ENCODE measurements at regions not wholly inside any gene's neighbourhood (a gene's known extent, or its start where the extent isn't known, plus 50 kb on each side); places are given as distances from the start of the nearest gene placed in this dataset.

DNA sequence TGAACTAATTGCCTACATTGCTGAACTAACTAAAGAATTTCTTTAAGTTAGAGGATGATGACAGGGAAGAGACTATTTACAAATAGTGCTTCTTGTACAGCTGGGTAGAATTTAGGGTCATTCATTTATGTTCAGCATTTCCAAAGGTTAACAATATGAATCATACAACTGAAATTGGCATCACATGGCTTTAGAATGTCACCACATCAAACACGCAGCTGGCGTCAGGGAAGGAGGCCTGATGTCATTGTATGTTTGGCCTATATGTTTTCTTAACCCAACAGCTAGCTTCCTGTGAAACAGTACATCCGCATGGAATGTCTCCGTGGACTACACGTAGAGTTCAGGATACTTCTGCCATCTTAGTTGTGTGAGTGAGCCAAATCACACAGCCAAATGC lies 99.0 kb upstream of the TNFSF11 start:
- H3K9ac ChIP-seq (ENCODE audit: low read length) = no peak overlapping the region
- POLR2A ChIA-PET = no interaction called here
- no TSS peak for BruUV-seq (replicated peaks)
- CTCF ChIA-PET = no interaction called here
- ATAC-seq = no peak
- H3K4me1 ChIP-seq (ENCODE audit: control insufficient read depth in 1 of 2, insufficient read depth in 2 of 2, low read length in 2 of 2) = no peaks in the 10 kb centered on the region
- TF ChIP-seq YY1 (IDR thresholded peaks at IDR 0.05; ENCODE audit: extremely low read depth, insufficient replicate concordance, low read depth, low read length) (no peak), SIN3A (IDR thresholded peaks at IDR 0.05; ENCODE audit: low read depth) (no peak), CBX3 (IDR thresholded peaks at IDR 0.05; ENCODE audit: low read depth) (no peak), EGR1 (IDR thresholded peaks at IDR 0.05; ENCODE audit: low read depth) (no peak), JUND (IDR thresholded peaks at IDR 0.05) (no peak), POLR2AphosphoS5 (IDR thresholded peaks at IDR 0.05; ENCODE audit: low read depth, low read length) (no peak), SP1 (IDR thresholded peaks at IDR 0.05; ENCODE audit: low read depth) (no peak)
- TF ChIP-seq, protein P1, sequence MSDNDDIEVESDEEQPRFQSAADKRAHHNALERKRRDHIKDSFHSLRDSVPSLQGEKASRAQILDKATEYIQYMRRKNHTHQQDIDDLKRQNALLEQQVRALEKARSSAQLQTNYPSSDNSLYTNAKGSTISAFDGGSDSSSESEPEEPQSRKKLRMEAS (IDR thresholded peaks at IDR 0.05) = no peak
- H3K79me2 ChIP-seq (ENCODE audit: insufficient read depth, low read length) = no peaks in the 10 kb centered on the region
- no peak for DNase-seq (ENCODE audit: low read depth, low spot score)
- no peaks in the 10 kb centered on the region for H3K9me3 ChIP-seq (ENCODE audit: control insufficient read depth in 1 of 2, insufficient read depth in 1 of 2, low read depth in 1 of 2, low read length in 2 of 2)
- RAD21 ChIA-PET (ENCODE audit: low non-redundant PET in 1 of 2, low total read pairs in 2 of 2, uncharacterized antibody in 2 of 2, unreplicated experiment in 2 of 2) = no interaction called here
- no peaks in the 10 kb centered on the region for H3K27me3 ChIP-seq (ENCODE audit: insufficient read depth, low read length)
- H3K27ac ChIP-seq (ENCODE audit: low read depth, low read length) = no peak overlapping the region
- no peak overlapping the region for H3K4me3 ChIP-seq (replicated peaks in 1 of 2; ENCODE audit: low read depth in 1 of 2, low read length in 2 of 2)
- intact Hi-C loops (cut with micrococcal nuclease) = no loop called here
- no peak overlapping the region for H3K4me2 ChIP-seq (ENCODE audit: low read length)
- no peaks in the 10 kb centered on the region for H3K9me2 ChIP-seq (ENCODE audit: insufficient read depth)
- no peaks in the 10 kb centered on the region for H3K36me3 ChIP-seq (ENCODE audit: control insufficient read depth in 1 of 2, insufficient read depth in 2 of 2, low read length in 2 of 2)
- H2AFZ ChIP-seq (ENCODE audit: low read depth, low read length, poor library complexity, severe bottlenecking) = no peak overlapping the region
- no peaks in the 10 kb centered on the region for H4K20me1 ChIP-seq (ENCODE audit: insufficient read depth)

DNA sequence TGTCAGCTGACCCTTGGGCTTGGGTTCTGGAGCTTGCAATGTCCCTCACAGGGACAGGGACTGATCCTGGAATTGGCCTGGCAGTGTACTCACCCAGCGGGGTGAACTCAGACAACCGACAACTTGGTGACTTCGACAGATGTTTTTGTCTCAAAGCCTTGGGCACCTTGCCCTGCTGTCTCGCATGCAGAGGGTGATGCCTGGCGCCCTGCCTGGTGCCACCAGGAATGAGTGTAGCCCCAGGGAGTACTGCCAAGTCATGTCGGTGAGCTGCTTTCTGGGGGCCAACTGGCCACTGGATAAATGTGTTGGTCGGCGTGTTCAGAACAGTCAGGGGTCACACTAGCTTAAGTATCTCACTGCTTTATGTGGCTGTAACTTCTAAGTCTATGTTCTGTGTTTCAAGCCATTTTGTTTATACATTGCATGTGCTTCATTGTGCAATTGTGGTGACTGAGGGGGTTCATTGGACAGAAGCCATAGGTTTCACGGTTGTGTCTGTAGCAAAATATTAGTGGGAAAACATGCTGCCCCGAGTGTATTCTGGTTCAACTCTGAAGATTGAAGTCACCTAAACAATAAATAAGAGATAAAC lies 96.3 kb upstream of the TNFSF11 start:
- no peak overlapping the region for H3K27ac ChIP-seq (ENCODE audit: low read depth, low read length)
- H3K4me2 ChIP-seq (ENCODE audit: low read length) = no peak overlapping the region
- no peak for TF ChIP-seq REST (IDR thresholded peaks at IDR 0.05; ENCODE audit: low read depth)
- DNase-seq (ENCODE audit: low read depth, low spot score) = no peak
- ATAC-seq = no peak
- H3K4me1 ChIP-seq (ENCODE audit: control insufficient read depth in 1 of 2, insufficient read depth in 2 of 2, low read length in 2 of 2) = no peaks in the 10 kb centered on the region
- no peaks in the 10 kb centered on the region for H3K9me3 ChIP-seq (ENCODE audit: control insufficient read depth in 1 of 2, insufficient read depth in 1 of 2, low read depth in 1 of 2, low read length in 2 of 2)
- H3K27me3 ChIP-seq (ENCODE audit: insufficient read depth, low read length) = no peaks in the 10 kb centered on the region
- intact Hi-C loops (cut with micrococcal nuclease) = no loop called here
- BruUV-seq (replicated peaks) = no TSS peak
- ChIA-PET RAD21 (ENCODE audit: low non-redundant PET in 1 of 2, low total read pairs in 2 of 2, uncharacterized antibody in 2 of 2, unreplicated experiment in 2 of 2) (interaction anchor here in 1 of 2 experiments (0.6 kb wide), 1 partner anchor 206 kb away, joined by 4 read pairs; the partner anchor contains the start of gene AKAP11), CTCF (no interaction called here), POLR2A (no interaction called here)
- no peaks in the 10 kb centered on the region for H3K79me2 ChIP-seq (ENCODE audit: insufficient read depth, low read length)
- H3K36me3 ChIP-seq (ENCODE audit: control insufficient read depth in 1 of 2, insufficient read depth in 2 of 2, low read length in 2 of 2) = no peaks in the 10 kb centered on the region
- no peaks in the 10 kb centered on the region for H4K20me1 ChIP-seq (ENCODE audit: insufficient read depth)
- H3K4me3 ChIP-seq (replicated peaks in 1 of 2; ENCODE audit: low read depth in 1 of 2, low read length in 2 of 2) = no peak overlapping the region
- H2AFZ ChIP-seq (ENCODE audit: low read depth, low read length, poor library complexity, severe bottlenecking) = no peak overlapping the region
- H3K9ac ChIP-seq (ENCODE audit: low read length) = no peak overlapping the region
- no peaks in the 10 kb centered on the region for H3K9me2 ChIP-seq (ENCODE audit: insufficient read depth)

Measured in HCT116 (cell line).